OCI-LY3 (cell line): ENCODE measurements at regions not wholly inside any gene's neighbourhood (a gene's known extent, or its start where the extent isn't known, plus 50 kb on each side); places are given as distances from the start of the nearest gene placed in this dataset.

ENCODE experiments used
- H2AFZ ChIP-seq: fragments of 200-600, 300-600 bp; shearing (Covaris generic); 2 replicates; pipeline ENCODE4 v1.6.0; 2014; ENCODE audit warnings: antibody characterized with exemption, low read depth, low read length
- H3K27ac ChIP-seq: fragments of 200-600, 300-600 bp; sonication (generic); 2 replicates; pipeline ENCODE4 v1.5.1; 2014; ENCODE audit warnings: mild to moderate bottlenecking, low read length, moderate library complexity, mixed read lengths
- H3K27me3 ChIP-seq: fragments of 200-600, 300-600 bp; sonication (generic); 2 replicates; pipeline ENCODE4 v1.6.1; 2014; ENCODE audit warnings: low read depth, low read length, mixed read lengths
- H3K36me3 ChIP-seq: fragments of 200-600, 300-600 bp; sonication (generic); replicated peaks from 2 replicates; pipeline ENCODE3; 2014; ENCODE audit warnings: low read depth, low read length, mixed read lengths
- H3K4me1 ChIP-seq: fragments of 300-600, 200-600 bp; sonication (generic); 2 replicates; pipeline ENCODE4 v1.6.1; 2014; ENCODE audit warnings: low read length, mixed read lengths
- H3K4me2 ChIP-seq: fragments of 200-600, 300-600 bp; sonication (generic); 2 replicates; pipeline ENCODE4 v1.6.1; 2014; ENCODE audit warnings: low read length, mixed read lengths
- H3K4me3 ChIP-seq: fragments of 300-600, 200-600 bp; sonication (generic); 2 replicates; pipeline ENCODE4 v1.5.1; 2014; ENCODE audit warnings: antibody characterized with exemption, mild to moderate bottlenecking, low read length, moderate library complexity
- H3K79me2 ChIP-seq: fragments of 300-600, 200-600 bp; shearing (Covaris generic); 2 replicates; pipeline ENCODE4 v1.6.1; 2014; ENCODE audit warnings: mild to moderate bottlenecking, low read length, mixed read lengths
- H3K9ac ChIP-seq: fragments of 300-600, 200-600 bp; shearing (Covaris generic); 2 replicates; pipeline ENCODE4 v1.6.0; 2014; ENCODE audit warnings: mild to moderate bottlenecking, low read length, moderate library complexity
- H3K9me3 ChIP-seq: fragments of 200-600, 300-600 bp; shearing (Covaris generic); 2 replicates; pipeline ENCODE4 v1.6.1; 2014; ENCODE audit warnings: low read length, mixed read lengths; ENCODE audit not compliant: insufficient read depth
- H4K20me1 ChIP-seq: fragments of 200-600, 300-600 bp; sonication (generic); 2 replicates; pipeline ENCODE4 v1.6.1; 2016; ENCODE audit warnings: low read length, mixed read lengths; ENCODE audit not compliant: insufficient read depth
- CTCF ChIP-seq: fragments of 200-600, 300-600 bp; sonication (generic); IDR thresholded peaks from 2 replicates; pipeline ENCODE4 v1.5.1; 2014; ENCODE audit warnings: antibody characterized with exemption, low read length, low read depth
- EZH2phosphoT487 ChIP-seq: fragments of 200-600 bp; shearing (Covaris generic); IDR thresholded peaks from 2 replicates; pipeline ENCODE4 v1.6.1; 2018; ENCODE audit warnings: antibody characterized with exemption, mixed run types, low read depth

- H4K20me1 ChIP-seq = no peaks in the 10 kb centered on the region
- H3K4me1 ChIP-seq = no peaks in the 10 kb centered on the region
- TF ChIP-seq EZH2phosphoT487 (no peak), CTCF (no peak)
- H3K27ac ChIP-seq = no peak overlapping the region
- no peak overlapping the region for H3K9ac ChIP-seq
- H3K36me3 ChIP-seq = no peaks in the 10 kb centered on the region
- no peak overlapping the region for H3K4me3 ChIP-seq
- H3K4me2 ChIP-seq = no peak overlapping the region
- no peaks in the 10 kb centered on the region for H3K9me3 ChIP-seq
- no peaks in the 10 kb centered on the region for H3K79me2 ChIP-seq
- no peak overlapping the region for H2AFZ ChIP-seq
- no peaks in the 10 kb centered on the region for H3K27me3 ChIP-seq
Observed at GRCh38 chrY:19502169-19503091, 242.1 kb downstream of the KDM5D start.

- Histone ChIP-seq H3K9me3 (no peaks in the 10 kb centered on the region), H3K4me2 (no peak overlapping the region), H3K4me1 (no peaks in the 10 kb centered on the region), H3K27ac (no peak overlapping the region), H2AFZ (no peak overlapping the region), H3K36me3 (no peaks in the 10 kb centered on the region), H3K9ac (no peak overlapping the region), H3K27me3 (no peaks in the 10 kb centered on the region), H3K4me3 (no peak overlapping the region), H3K79me2 (no peaks in the 10 kb centered on the region), H4K20me1 (no peaks in the 10 kb centered on the region)
- TF ChIP-seq CTCF (no peak), EZH2phosphoT487 (no peak)
Observed at GRCh38 chrY:19498556-19498955, 246.0 kb downstream of the KDM5D start.

GRCh38 chrY:19487494-19487893 lies 257.0 kb downstream of the KDM5D start:
- Histone ChIP-seq H2AFZ (no peak overlapping the region), H3K79me2 (no peaks in the 10 kb centered on the region), H3K36me3 (no peaks in the 10 kb centered on the region), H3K4me2 (no peak overlapping the region), H3K9ac (no peak overlapping the region), H4K20me1 (no peaks in the 10 kb centered on the region), H3K4me1 (no peaks in the 10 kb centered on the region), H3K9me3 (no peaks in the 10 kb centered on the region), H3K4me3 (no peak overlapping the region), H3K27ac (no peak overlapping the region), H3K27me3 (no peaks in the 10 kb centered on the region)
- TF ChIP-seq CTCF = no peak
- TF ChIP-seq EZH2phosphoT487 = no peak

GRCh38 chrY:19484997-19485396 lies 259.5 kb downstream of the KDM5D start:
- Histone ChIP-seq H3K27me3 (no peaks in the 10 kb centered on the region), H3K4me1 (no peaks in the 10 kb centered on the region), H3K27ac (no peak overlapping the region), H3K9ac (no peak overlapping the region), H3K4me2 (no peak overlapping the region), H3K4me3 (no peak overlapping the region), H3K79me2 (no peaks in the 10 kb centered on the region), H2AFZ (no peak overlapping the region), H3K9me3 (no peaks in the 10 kb centered on the region), H3K36me3 (no peaks in the 10 kb centered on the region), H4K20me1 (no peaks in the 10 kb centered on the region)
- no peak for TF ChIP-seq CTCF
- TF ChIP-seq EZH2phosphoT487 = no peak
